HCT116 (cell line): ENCODE measurements at regions not wholly inside any gene's neighbourhood (a gene's known extent, or its start where the extent isn't known, plus 50 kb on each side); places are given as distances from the start of the nearest gene placed in this dataset.

Experiments used
- ATAC-seq: fragments of 200-7000 bp; cut with Tn5 transposase; 2 replicates; pipeline ENCODE4 v1.9.1; 2020; ENCODE audit warnings: mild to moderate bottlenecking, moderate library complexity
- BruUV-seq: library from RNA; stranded (reverse); fragments of 400-500 nt; replicated peaks from 2 replicates; lab custom pipeline; 2021; lab: Mats Ljungman, UMichigan
- CTCF ChIA-PET: fragments of 300-600 bp; sonication (Branson Sonifier 250); formaldehyde crosslinking; loops from one replicate; lab custom pipeline; 2021; ENCODE audit warnings: antibody characterized with exemption; lab: Charles Lee
- POLR2A ChIA-PET: fragments of 300-600, 350-600 bp; sonication (Branson Sonifier 250); formaldehyde crosslinking; loops from one replicate; lab custom pipeline; 2021; ENCODE audit warnings: antibody characterized with exemption; lab: Charles Lee
- RAD21 ChIA-PET, 2 experiments: fragments of 300-600 bp; sonication (Branson Sonifier 250); formaldehyde crosslinking; loops; one replicate each; lab custom pipeline; 2023; ENCODE audit warnings: low total read pairs in 2 of 2; ENCODE audit not compliant: uncharacterized antibody in 2 of 2, unreplicated experiment in 2 of 2, low non-redundant PET in 1 of 2; lab: Charles Lee
- DNase-seq: peaks from one replicate; pipeline ENCODE4 v3.0.0-alpha.2; 2010; ENCODE audit warnings: low read depth, low spot score
- H2AFZ ChIP-seq: fragments of 200-600 bp; shearing (Covaris generic), sonication (generic); 2 replicates; pipeline ENCODE4 v1.6.1; 2017; ENCODE audit warnings: low read depth, mixed run types, mixed read lengths, antibody characterized with exemption, low read length; ENCODE audit not compliant: poor library complexity, severe bottlenecking
- H3K27ac ChIP-seq: 2 replicates; pipeline ENCODE4 v1.5.1; 2012; ENCODE audit warnings: low read depth, low read length
- H3K27me3 ChIP-seq: fragments of 200-600 bp; sonication (generic); 2 replicates; pipeline ENCODE4 v1.6.1; 2016; ENCODE audit warnings: mixed run types, low read length, mixed read lengths; ENCODE audit not compliant: insufficient read depth
- H3K36me3 ChIP-seq, 2 experiments: fragments of 200-500 bp in 1 of 2; fragments of 200-600 bp in 1 of 2; sonication (Bioruptor generic) in 1 of 2; sonication (generic) in 1 of 2; 2 replicates each; pipeline versions ENCODE4 v1.5.1 to v1.6.1; 2014 to 2016; ENCODE audit warnings: low read length in 2 of 2, inconsistent platforms in 1 of 2, mixed read lengths in 1 of 2, mixed run types in 1 of 2; ENCODE audit not compliant: insufficient read depth in 2 of 2, control insufficient read depth in 1 of 2
- H3K4me1 ChIP-seq, 2 experiments: fragments of 200-600 bp in 1 of 2; sonication (generic) in 1 of 2; 2 replicates each; pipeline versions ENCODE4 v1.5.1 to v1.6.1; 2012 to 2017; ENCODE audit warnings: low read length in 2 of 2, inconsistent platforms in 1 of 2, mild to moderate bottlenecking in 1 of 2, mixed read lengths in 1 of 2, mixed run types in 1 of 2, moderate library complexity in 1 of 2; ENCODE audit not compliant: insufficient read depth in 2 of 2, control insufficient read depth in 1 of 2
- H3K4me2 ChIP-seq: fragments of 200-600 bp; sonication (generic); 2 replicates; pipeline ENCODE4 v1.6.1; 2017; ENCODE audit warnings: mixed run types, low read length, mixed read lengths
- H3K4me3 ChIP-seq, 2 experiments: fragments of 200-600 bp in 1 of 2; sonication (generic) in 1 of 2; replicated peaks in 1 of 2; 2 replicates each; pipeline ENCODE4 v1.5.1; 2011 to 2016; ENCODE audit warnings: low read length in 2 of 2, control low read depth in 1 of 2, low read depth in 1 of 2, mild to moderate bottlenecking in 1 of 2, mixed read lengths in 1 of 2, mixed run types in 1 of 2
- H3K79me2 ChIP-seq: fragments of 200-600 bp; sonication (generic); 2 replicates; pipeline ENCODE4 v1.6.1; 2017; ENCODE audit warnings: mild to moderate bottlenecking, mixed run types, low read length, moderate library complexity, mixed read lengths; ENCODE audit not compliant: insufficient read depth
- H3K9ac ChIP-seq: fragments of 200-600 bp; sonication (generic); 2 replicates; pipeline ENCODE4 v1.6.1; 2016; ENCODE audit warnings: low read length, mixed read lengths
- H3K9me2 ChIP-seq: fragments of 200-600 bp; sonication (generic), shearing (Covaris generic); 2 replicates; pipeline ENCODE4 v1.6.1; 2017; ENCODE audit warnings: mixed run types, mild to moderate bottlenecking, moderate library complexity; ENCODE audit not compliant: insufficient read depth
- H3K9me3 ChIP-seq, 2 experiments: fragments of 200-500 bp in 1 of 2; fragments of 200-600 bp in 1 of 2; sonication (Bioruptor generic) in 1 of 2; sonication (generic) in 1 of 2; 2 replicates each; pipeline ENCODE4 v1.6.1; 2014 to 2017; ENCODE audit warnings: low read length in 2 of 2, mixed read lengths in 2 of 2, inconsistent platforms in 1 of 2, low read depth in 1 of 2, mild to moderate bottlenecking in 1 of 2, mixed run types in 1 of 2, moderate library complexity in 1 of 2; ENCODE audit not compliant: control insufficient read depth in 1 of 2, insufficient read depth in 1 of 2
- H4K20me1 ChIP-seq: fragments of 200-600 bp; sonication (generic), shearing (Covaris generic); 2 replicates; pipeline ENCODE4 v1.6.1; 2017; ENCODE audit warnings: mixed run types, mild to moderate bottlenecking, moderate library complexity; ENCODE audit not compliant: insufficient read depth
- ATF3 ChIP-seq: IDR thresholded peaks from 2 replicates; pipeline ENCODE4 v1.6.1; 2012
- CEBPB ChIP-seq: IDR thresholded peaks from 2 replicates; pipeline ENCODE4 v1.6.1; 2012; ENCODE audit warnings: low read depth
- EZH2phosphoT487 ChIP-seq: fragments of 200-600 bp; IDR thresholded peaks from 2 replicates; pipeline ENCODE4 v1.6.1; 2018; ENCODE audit warnings: antibody characterized with exemption, borderline replicate concordance
- MAX ChIP-seq: IDR thresholded peaks from 2 replicates; pipeline ENCODE4 v1.6.1; 2012
- POLR2A ChIP-seq: IDR thresholded peaks from 2 replicates; pipeline ENCODE4 v1.7.0; 2011; ENCODE audit warnings: borderline replicate concordance; ENCODE audit not compliant: insufficient read depth, insufficient read length; ENCODE audit errors: extremely low read depth
- POLR2AphosphoS5 ChIP-seq: IDR thresholded peaks from 2 replicates; pipeline ENCODE4 v1.6.1; 2011; ENCODE audit warnings: mild to moderate bottlenecking, low read depth, low read length, moderate library complexity
- RAD21 ChIP-seq: IDR thresholded peaks from 2 replicates; pipeline ENCODE4 v1.6.1; 2012; ENCODE audit warnings: low read depth, mild to moderate bottlenecking
- SRF ChIP-seq: IDR thresholded peaks from 2 replicates; pipeline ENCODE4 v1.6.1; 2012; ENCODE audit warnings: low read depth
- ZNF274 ChIP-seq: fragments of 200-500 bp; sonication (Bioruptor generic); IDR thresholded peaks from 2 replicates; pipeline ENCODE4 v1.6.1; 2014; ENCODE audit warnings: mild to moderate bottlenecking, low read depth, low read length, inconsistent platforms
- intact Hi-C: fragments of 100-400 bp; cut with micrococcal nuclease; formaldehyde crosslinking; loops from 2 replicates; pipeline ENCODE4 v1.10.0; 2022
- TF ChIP-seq, protein P1 (sequence below): IDR thresholded peaks from 2 replicates; pipeline ENCODE4 v1.6.1; 2011; ENCODE audit warnings: mild to moderate bottlenecking, low read length, moderate library complexity; ENCODE audit not compliant: insufficient replicate concordance; ENCODE audit errors: extremely low read depth
- TF ChIP-seq, protein P2 (sequence below): IDR thresholded peaks from 2 replicates; pipeline ENCODE4 v1.6.1; 2012; ENCODE audit warnings: low read depth
- TF ChIP-seq, protein P3 (sequence below), 3 experiments: fragments of 200-600 bp in 1 of 3; sonication (generic) in 1 of 3; IDR thresholded peaks in 2 of 3; conservative IDR thresholded peaks in 1 of 3; 2 replicates each; pipeline ENCODE4 v1.5.1; 2012 to 2017; ENCODE audit warnings: low read depth in 2 of 3, low read length in 2 of 3, antibody characterized with exemption in 1 of 3, borderline replicate concordance in 1 of 3, control low read depth in 1 of 3, mild to moderate bottlenecking in 1 of 3, mixed read lengths in 1 of 3, mixed run types in 1 of 3, moderate library complexity in 1 of 3; ENCODE audit not compliant: insufficient read depth in 1 of 3

- Histone ChIP-seq H4K20me1 (no peaks in the 10 kb centered on the region), H3K9me3 (no peaks in the 10 kb centered on the region), H3K4me3 (no peak overlapping the region), H3K9ac (no peak overlapping the region), H3K27me3 (no peaks in the 10 kb centered on the region), H3K36me3 (no peaks in the 10 kb centered on the region), H3K9me2 (no peaks in the 10 kb centered on the region), H3K79me2 (peaks cover 9% of the 10 kb centered on the region; the same call in 1 of the 2 replicates), H3K27ac (no peak overlapping the region), H3K4me1 (peaks cover 0 to 13% of the 10 kb centered on the region in 2 experiments; a peak in 2 of 4 replicates), H2AFZ (no peak overlapping the region), H3K4me2 (no peak overlapping the region)
- TF ChIP-seq POLR2AphosphoS5 (no peak), ATF3 (no peak), SRF (no peak), MAX (no peak), ZNF274 (no peak), CEBPB (no peak), RAD21 (no peak), POLR2A (no peak), EZH2phosphoT487 (no peak)
- TF ChIP-seq, protein P1, sequence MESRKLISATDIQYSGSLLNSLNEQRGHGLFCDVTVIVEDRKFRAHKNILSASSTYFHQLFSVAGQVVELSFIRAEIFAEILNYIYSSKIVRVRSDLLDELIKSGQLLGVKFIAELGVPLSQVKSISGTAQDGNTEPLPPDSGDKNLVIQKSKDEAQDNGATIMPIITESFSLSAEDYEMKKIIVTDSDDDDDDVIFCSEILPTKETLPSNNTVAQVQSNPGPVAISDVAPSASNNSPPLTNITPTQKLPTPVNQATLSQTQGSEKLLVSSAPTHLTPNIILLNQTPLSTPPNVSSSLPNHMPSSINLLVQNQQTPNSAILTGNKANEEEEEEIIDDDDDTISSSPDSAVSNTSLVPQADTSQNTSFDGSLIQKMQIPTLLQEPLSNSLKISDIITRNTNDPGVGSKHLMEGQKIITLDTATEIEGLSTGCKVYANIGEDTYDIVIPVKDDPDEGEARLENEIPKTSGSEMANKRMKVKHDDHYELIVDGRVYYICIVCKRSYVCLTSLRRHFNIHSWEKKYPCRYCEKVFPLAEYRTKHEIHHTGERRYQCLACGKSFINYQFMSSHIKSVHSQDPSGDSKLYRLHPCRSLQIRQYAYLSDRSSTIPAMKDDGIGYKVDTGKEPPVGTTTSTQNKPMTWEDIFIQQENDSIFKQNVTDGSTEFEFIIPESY = no peak
- TF ChIP-seq, protein P2, sequence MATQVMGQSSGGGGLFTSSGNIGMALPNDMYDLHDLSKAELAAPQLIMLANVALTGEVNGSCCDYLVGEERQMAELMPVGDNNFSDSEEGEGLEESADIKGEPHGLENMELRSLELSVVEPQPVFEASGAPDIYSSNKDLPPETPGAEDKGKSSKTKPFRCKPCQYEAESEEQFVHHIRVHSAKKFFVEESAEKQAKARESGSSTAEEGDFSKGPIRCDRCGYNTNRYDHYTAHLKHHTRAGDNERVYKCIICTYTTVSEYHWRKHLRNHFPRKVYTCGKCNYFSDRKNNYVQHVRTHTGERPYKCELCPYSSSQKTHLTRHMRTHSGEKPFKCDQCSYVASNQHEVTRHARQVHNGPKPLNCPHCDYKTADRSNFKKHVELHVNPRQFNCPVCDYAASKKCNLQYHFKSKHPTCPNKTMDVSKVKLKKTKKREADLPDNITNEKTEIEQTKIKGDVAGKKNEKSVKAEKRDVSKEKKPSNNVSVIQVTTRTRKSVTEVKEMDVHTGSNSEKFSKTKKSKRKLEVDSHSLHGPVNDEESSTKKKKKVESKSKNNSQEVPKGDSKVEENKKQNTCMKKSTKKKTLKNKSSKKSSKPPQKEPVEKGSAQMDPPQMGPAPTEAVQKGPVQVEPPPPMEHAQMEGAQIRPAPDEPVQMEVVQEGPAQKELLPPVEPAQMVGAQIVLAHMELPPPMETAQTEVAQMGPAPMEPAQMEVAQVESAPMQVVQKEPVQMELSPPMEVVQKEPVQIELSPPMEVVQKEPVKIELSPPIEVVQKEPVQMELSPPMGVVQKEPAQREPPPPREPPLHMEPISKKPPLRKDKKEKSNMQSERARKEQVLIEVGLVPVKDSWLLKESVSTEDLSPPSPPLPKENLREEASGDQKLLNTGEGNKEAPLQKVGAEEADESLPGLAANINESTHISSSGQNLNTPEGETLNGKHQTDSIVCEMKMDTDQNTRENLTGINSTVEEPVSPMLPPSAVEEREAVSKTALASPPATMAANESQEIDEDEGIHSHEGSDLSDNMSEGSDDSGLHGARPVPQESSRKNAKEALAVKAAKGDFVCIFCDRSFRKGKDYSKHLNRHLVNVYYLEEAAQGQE = no peak
- TF ChIP-seq, protein P3, sequence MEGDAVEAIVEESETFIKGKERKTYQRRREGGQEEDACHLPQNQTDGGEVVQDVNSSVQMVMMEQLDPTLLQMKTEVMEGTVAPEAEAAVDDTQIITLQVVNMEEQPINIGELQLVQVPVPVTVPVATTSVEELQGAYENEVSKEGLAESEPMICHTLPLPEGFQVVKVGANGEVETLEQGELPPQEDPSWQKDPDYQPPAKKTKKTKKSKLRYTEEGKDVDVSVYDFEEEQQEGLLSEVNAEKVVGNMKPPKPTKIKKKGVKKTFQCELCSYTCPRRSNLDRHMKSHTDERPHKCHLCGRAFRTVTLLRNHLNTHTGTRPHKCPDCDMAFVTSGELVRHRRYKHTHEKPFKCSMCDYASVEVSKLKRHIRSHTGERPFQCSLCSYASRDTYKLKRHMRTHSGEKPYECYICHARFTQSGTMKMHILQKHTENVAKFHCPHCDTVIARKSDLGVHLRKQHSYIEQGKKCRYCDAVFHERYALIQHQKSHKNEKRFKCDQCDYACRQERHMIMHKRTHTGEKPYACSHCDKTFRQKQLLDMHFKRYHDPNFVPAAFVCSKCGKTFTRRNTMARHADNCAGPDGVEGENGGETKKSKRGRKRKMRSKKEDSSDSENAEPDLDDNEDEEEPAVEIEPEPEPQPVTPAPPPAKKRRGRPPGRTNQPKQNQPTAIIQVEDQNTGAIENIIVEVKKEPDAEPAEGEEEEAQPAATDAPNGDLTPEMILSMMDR (IDR thresholded peaks at IDR 0.05 in 2 of 3, conservative IDR thresholded peaks at IDR 0.05 in 1 of 3; ENCODE audit: borderline replicate concordance in 1 of 3, insufficient read depth in 1 of 3, low read depth in 2 of 3, low read length in 2 of 3) = no peak
- ChIA-PET CTCF (no interaction called here), POLR2A (no interaction called here), RAD21 (no interaction called here)
- ATAC-seq = no peak
- no peak for DNase-seq
- intact Hi-C loops = no loop called here
- no TSS peak for BruUV-seq
Measured at GRCh38 chr10:91159254-91159783, 61.1 kb upstream of the PCGF5 start.
